ENCODE measurements at regions not wholly inside any gene's neighbourhood (a gene's known extent, or its start where the extent isn't known, plus 50 kb on each side); places are given as distances from the start of the nearest gene placed in this dataset.
A peak's percentile ranks its signal among the peaks of the same experiment; 100 is the strongest.
"Not testable (repeated sequence)": the region's sequence is repeated elsewhere in the genome, so short reads cannot be mapped to it uniquely, and the experiment has no call there.

DNA sequence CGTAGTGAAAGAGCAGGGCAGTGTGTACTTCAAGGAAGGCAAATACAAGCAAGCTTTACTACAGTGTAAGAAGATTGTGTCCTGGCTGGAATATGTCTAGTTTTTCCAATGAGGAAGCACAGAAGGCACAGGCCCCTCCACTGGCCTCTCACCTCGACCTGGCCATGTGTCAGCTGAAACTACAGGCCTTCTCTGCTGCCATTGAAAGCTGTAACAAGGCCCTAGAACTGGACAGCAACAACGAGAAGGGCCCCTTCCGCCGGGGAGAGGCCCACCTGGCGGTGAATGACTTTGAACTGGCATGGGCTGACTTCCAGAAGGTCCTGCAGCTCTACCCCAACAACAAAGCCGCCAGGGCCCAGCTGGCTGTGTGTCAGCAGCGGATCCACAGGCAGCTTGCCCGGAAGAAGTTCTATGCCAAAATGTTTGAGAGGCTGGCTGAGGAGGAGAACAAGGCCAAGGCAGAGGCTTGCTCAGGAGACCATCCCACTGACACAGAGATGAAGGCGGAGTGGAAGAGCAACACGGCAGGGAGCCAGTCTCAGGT is 202.2 kb downstream of the SPATA31A6 start:
- peaks cover 17% of the 10 kb centered on the region for H3K9me3 ChIP-seq (ENCODE audit: control insufficient read depth, insufficient read depth, low read length)
- H3K27me3 ChIP-seq (ENCODE audit: control insufficient read depth, insufficient read depth, low read length); H3K27ac ChIP-seq (ENCODE audit: low read depth, low read length); H3K4me3 ChIP-seq (ENCODE audit: low read depth, low read length); DNase-seq (ENCODE audit: low read depth, low spot score); CTCF ChIA-PET; POLR2A ChIA-PET: not testable (repeated sequence)

DNA sequence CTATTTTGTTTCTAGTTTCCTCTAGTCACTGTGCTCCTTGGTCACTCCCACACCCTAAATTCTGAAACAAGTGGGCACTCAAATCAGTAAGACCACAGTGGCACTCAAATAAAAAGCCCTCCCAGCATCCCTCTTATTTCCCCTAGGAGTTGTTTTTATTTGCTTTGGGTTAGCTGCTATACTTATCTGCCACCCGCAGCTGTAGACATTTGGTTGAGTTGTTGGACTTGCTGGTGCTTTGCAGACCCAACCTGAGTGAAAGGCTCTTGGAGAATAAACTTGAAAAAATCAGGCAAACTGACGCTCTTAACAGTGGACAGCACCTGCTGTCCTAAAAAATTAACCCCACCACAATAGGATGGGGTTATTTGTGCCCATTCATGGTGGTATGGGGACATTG is 203.0 kb downstream of the SPATA31A6 start:
- no peak overlapping the region for H3K4me3 ChIP-seq (ENCODE audit: low read depth, low read length)
- peaks cover 17% of the 10 kb centered on the region for H3K9me3 ChIP-seq (ENCODE audit: control insufficient read depth, insufficient read depth, low read length)
- POLR2A ChIA-PET, result no interaction called here
- CTCF ChIA-PET, result no interaction called here
- DNase-seq (ENCODE audit: low read depth, low spot score), result no peak
- no peaks in the 10 kb centered on the region for H3K27me3 ChIP-seq (ENCODE audit: control insufficient read depth, insufficient read depth, low read length)
- no peak overlapping the region for H3K27ac ChIP-seq (ENCODE audit: low read depth, low read length)
- TF ChIP-seq, protein P1, sequence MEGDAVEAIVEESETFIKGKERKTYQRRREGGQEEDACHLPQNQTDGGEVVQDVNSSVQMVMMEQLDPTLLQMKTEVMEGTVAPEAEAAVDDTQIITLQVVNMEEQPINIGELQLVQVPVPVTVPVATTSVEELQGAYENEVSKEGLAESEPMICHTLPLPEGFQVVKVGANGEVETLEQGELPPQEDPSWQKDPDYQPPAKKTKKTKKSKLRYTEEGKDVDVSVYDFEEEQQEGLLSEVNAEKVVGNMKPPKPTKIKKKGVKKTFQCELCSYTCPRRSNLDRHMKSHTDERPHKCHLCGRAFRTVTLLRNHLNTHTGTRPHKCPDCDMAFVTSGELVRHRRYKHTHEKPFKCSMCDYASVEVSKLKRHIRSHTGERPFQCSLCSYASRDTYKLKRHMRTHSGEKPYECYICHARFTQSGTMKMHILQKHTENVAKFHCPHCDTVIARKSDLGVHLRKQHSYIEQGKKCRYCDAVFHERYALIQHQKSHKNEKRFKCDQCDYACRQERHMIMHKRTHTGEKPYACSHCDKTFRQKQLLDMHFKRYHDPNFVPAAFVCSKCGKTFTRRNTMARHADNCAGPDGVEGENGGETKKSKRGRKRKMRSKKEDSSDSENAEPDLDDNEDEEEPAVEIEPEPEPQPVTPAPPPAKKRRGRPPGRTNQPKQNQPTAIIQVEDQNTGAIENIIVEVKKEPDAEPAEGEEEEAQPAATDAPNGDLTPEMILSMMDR (IDR thresholded peaks at IDR 0.05; ENCODE audit: low read depth, low read length), result no peak

DNA sequence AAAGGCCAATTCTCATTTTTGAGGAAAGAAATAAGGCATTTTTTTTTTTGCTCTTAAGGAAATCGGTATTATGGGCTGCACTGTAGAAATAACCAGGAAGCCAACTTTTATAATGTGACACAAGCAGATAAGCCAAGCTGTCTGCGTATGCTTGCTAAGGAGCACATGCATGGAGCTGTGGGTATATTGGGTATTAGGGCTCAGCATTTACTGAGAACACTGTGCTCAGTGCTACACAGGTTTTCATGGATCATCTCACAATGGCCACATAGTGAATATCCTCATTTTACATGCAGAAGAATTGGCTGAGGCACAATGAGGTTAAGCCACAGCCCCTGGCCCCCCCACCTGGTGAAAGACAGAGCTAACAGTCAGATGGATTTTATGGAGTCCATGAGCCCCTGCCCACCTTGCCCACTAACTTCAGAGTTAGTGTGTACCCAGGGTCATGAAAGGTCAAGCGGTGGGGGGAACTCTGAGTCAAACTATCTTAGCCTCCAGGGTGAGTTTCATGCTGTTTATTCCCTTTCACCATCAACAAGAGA is 204.8 kb downstream of the SPATA31A6 start:
- ChIA-PET CTCF (no interaction called here), POLR2A (no interaction called here)
- H3K4me3 ChIP-seq (ENCODE audit: low read depth, low read length), result no peak overlapping the region
- H3K27me3 ChIP-seq (ENCODE audit: control insufficient read depth, insufficient read depth, low read length), result no peaks in the 10 kb centered on the region
- DNase-seq (ENCODE audit: low read depth, low spot score), result no peak
- H3K9me3 ChIP-seq (ENCODE audit: control insufficient read depth, insufficient read depth, low read length), result peaks cover 17% of the 10 kb centered on the region
- H3K27ac ChIP-seq (ENCODE audit: low read depth, low read length), result no peak overlapping the region
- TF ChIP-seq, protein P1 (IDR thresholded peaks at IDR 0.05; ENCODE audit: low read depth, low read length), result no peak

DNA sequence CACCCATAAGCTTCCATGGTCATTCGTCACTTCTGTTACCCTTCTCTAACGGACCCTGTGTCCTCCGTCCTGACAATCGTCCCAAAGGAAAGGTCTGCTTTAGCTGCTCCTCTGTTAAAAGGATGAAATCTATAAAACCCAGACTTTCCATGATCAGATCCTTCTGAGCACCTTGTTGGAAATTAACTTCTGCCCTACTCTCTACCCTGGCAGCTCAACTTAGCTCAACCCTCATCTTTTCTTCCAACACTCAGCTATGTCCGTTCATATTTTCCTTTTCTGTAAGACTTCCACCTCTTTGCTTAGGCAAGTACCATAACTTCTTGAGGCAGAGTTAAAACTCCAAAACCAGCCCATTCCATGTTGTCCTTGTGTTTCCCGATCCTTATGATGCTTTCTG is 205.4 kb downstream of the SPATA31A6 start:
- TF ChIP-seq, protein P1 (IDR thresholded peaks at IDR 0.05; ENCODE audit: low read depth, low read length), result no peak
- Histone ChIP-seq H3K9me3 (ENCODE audit: control insufficient read depth, insufficient read depth, low read length) (peaks cover 17% of the 10 kb centered on the region), H3K27ac (ENCODE audit: low read depth, low read length) (no peak overlapping the region), H3K4me3 (ENCODE audit: low read depth, low read length) (no peak overlapping the region), H3K27me3 (ENCODE audit: control insufficient read depth, insufficient read depth, low read length) (no peaks in the 10 kb centered on the region)
- no peak for DNase-seq (ENCODE audit: low read depth, low spot score)
- ChIA-PET CTCF (no interaction called here), POLR2A (no interaction called here)

DNA sequence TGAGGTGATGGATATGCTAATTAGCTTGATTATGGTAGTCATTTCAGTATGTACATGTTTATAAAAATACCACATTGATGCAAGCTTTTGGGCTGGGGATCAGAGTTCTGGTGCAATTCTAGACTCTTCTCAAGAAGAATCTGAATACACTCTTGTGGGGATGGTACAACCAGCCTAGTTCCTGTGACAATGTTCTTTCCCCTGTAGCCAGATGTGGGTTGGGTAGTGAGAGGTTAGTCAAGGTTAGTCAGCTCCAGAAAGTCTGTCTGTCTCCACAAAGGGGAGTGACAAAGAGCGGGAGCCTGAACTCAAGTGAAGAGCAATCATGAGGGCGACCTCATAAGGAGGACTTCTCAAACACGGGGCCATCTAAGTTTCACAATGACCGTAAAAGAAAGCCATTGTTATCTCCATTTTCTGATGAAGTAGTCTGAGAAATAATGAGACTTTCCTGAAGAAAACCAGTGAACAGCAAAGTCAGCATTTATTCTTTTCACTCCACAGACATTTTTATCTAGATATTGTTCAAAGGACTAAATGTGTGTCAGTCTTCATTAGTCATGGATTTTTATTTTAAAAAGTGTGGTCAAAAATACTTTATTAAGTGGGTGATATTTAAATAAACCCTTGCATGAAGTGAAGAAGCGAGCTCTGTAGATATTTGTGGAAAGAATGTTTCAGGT is 209.5 kb downstream of the SPATA31A6 start:
- DNase-seq (ENCODE audit: low read depth, low spot score); H3K9me3 ChIP-seq (ENCODE audit: control insufficient read depth, insufficient read depth, low read length); H3K27me3 ChIP-seq (ENCODE audit: control insufficient read depth, insufficient read depth, low read length); H3K4me3 ChIP-seq (ENCODE audit: low read depth, low read length); POLR2A ChIA-PET; CTCF ChIA-PET; H3K27ac ChIP-seq (ENCODE audit: low read depth, low read length): not testable (repeated sequence)

DNA sequence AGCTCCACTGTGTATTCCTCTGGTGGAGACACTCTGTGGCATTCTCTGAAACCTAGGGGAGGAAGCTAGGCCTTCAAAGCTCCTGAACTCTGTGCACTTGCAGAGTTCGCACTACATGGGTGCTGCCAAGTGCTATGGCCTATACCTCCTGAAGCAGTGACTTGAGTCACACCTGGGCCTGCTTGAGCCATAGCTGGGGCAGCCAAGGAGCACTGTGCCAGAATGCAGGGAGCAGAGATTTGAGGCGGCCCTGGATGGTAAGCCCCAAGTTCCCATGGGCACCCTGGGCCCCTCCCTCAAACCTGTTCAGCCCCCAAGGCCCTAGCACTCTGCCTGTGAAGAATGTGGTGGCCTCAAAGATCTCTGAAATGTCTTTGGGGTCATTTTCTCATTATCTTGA is 212.9 kb downstream of the SPATA31A6 start:
- no peak overlapping the region for H3K4me3 ChIP-seq (ENCODE audit: low read depth, low read length)
- H3K27me3 ChIP-seq (ENCODE audit: control insufficient read depth, insufficient read depth, low read length), result no peaks in the 10 kb centered on the region
- ChIA-PET POLR2A (no interaction called here), CTCF (no interaction called here)
- TF ChIP-seq, protein P1 (IDR thresholded peaks at IDR 0.05; ENCODE audit: low read depth, low read length), result no peak
- H3K9me3 ChIP-seq (ENCODE audit: control insufficient read depth, insufficient read depth, low read length), result peaks cover 6% of the 10 kb centered on the region; the same call in 1 of the 2 replicates
- no peak for DNase-seq (ENCODE audit: low read depth, low spot score)
- H3K27ac ChIP-seq (ENCODE audit: low read depth, low read length), result no peak overlapping the region

DNA sequence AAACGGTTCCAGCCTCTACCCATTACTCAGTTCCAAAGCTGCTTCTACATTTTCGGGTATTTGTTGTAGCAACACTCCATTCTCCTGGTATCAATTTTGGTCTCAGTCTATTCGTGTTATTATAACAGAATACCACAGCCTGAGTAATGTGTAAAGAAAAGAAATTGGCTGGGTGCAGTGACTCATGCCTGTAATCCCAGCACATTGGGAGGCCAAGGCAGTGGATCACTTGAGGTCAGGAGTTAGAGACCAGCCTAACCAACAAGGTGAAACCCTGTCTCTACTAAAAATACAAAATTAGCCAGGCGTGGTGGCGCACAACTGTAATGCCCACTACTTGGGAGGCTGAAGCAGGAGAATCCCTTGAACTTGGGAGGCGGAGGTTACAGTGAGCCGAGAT is 213.9 kb downstream of the SPATA31A6 start:
- H3K4me3 ChIP-seq (ENCODE audit: low read depth, low read length); H3K9me3 ChIP-seq (ENCODE audit: control insufficient read depth, insufficient read depth, low read length); CTCF ChIA-PET; H3K27me3 ChIP-seq (ENCODE audit: control insufficient read depth, insufficient read depth, low read length); POLR2A ChIA-PET: not testable (repeated sequence)
- DNase-seq (ENCODE audit: low read depth, low spot score), result peak; percentile 30
- peak overlapping the region; percentile 0 for H3K27ac ChIP-seq (ENCODE audit: low read depth, low read length)

DNA sequence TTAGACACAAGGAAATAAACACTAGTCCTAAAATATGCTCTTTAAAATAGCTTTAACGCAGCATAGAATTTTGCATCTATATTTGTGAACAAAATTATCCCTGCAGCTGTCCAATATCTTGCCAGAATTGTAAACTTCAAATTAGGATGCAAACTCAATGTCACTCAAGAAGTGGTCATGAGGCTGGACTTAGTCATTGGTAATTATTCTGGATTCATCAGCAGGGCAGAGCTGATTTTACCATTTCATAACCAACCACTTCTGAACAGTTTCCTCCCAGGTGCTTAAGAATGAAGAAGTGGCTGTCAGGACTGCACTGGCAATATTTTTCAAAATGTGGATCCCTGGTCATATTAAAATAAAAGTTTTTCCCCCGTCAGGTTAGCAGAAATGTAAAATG is 219.5 kb downstream of the SPATA31A6 start:
- H3K9me3 ChIP-seq (ENCODE audit: control insufficient read depth, insufficient read depth, low read length); H3K27me3 ChIP-seq (ENCODE audit: control insufficient read depth, insufficient read depth, low read length); H3K27ac ChIP-seq (ENCODE audit: low read depth, low read length); CTCF ChIA-PET; POLR2A ChIA-PET; H3K4me3 ChIP-seq (ENCODE audit: low read depth, low read length); DNase-seq (ENCODE audit: low read depth, low spot score): not testable (repeated sequence)

Data from AG04450 (cell line).